Smooth muscle cell (in vitro differentiated cells): ENCODE measurements at regions not wholly inside any gene's neighbourhood (a gene's known extent, or its start where the extent isn't known, plus 50 kb on each side); places are given as distances from the start of the nearest gene placed in this dataset.

Experiments
- DNase-seq: peaks from one replicate; lab custom pipeline; 2025; ENCODE audit not compliant: unreplicated experiment; lab: John Stamatoyannopoulos, UW
- H2AFZ ChIP-seq: fragments of 200-600 bp; sonication (generic); 2 replicates; pipeline ENCODE4 v1.6.0; 2016; ENCODE audit warnings: antibody characterized with exemption, low read depth, mild to moderate bottlenecking
- H3F3A ChIP-seq: fragments of 200-600 bp; sonication (generic); 2 replicates; pipeline ENCODE4 v1.6.0; 2017; ENCODE audit warnings: antibody characterized with exemption, low read depth
- H3K27ac ChIP-seq: fragments of 200-600 bp; sonication (generic); 2 replicates; pipeline ENCODE4 v1.5.1; 2016; ENCODE audit warnings: low read depth, mild to moderate bottlenecking
- H3K27me3 ChIP-seq: fragments of 200-600 bp; sonication (generic); 2 replicates; pipeline ENCODE4 v1.6.1; 2016; ENCODE audit warnings: low read depth, mild to moderate bottlenecking
- H3K36me3 ChIP-seq: fragments of 200-600 bp; sonication (generic); 2 replicates; pipeline ENCODE4 v1.5.1; 2016; ENCODE audit warnings: low read depth
- H3K4me1 ChIP-seq: fragments of 200-600 bp; sonication (generic); 2 replicates; pipeline ENCODE4 v1.5.1; 2016; ENCODE audit warnings: low read depth
- H3K4me2 ChIP-seq: fragments of 200-600 bp; sonication (generic); 2 replicates; pipeline ENCODE4 v1.6.0; 2016; ENCODE audit warnings: mild to moderate bottlenecking
- H3K4me3 ChIP-seq: fragments of 200-600 bp; sonication (generic); 2 replicates; pipeline ENCODE4 v1.5.1; 2016; ENCODE audit warnings: mild to moderate bottlenecking
- H3K79me2 ChIP-seq: fragments of 200-600 bp; sonication (generic); 2 replicates; pipeline ENCODE4 v1.6.0; 2016; ENCODE audit warnings: low read depth, mild to moderate bottlenecking
- H3K9ac ChIP-seq: fragments of 200-600 bp; sonication (generic); 2 replicates; pipeline ENCODE4 v1.6.0; 2016; ENCODE audit warnings: low read depth
- H3K9me3 ChIP-seq: fragments of 200-600 bp; sonication (generic); replicated peaks from 2 replicates; pipeline ENCODE4 v1.5.1; 2016; ENCODE audit warnings: low read depth
- H4K20me1 ChIP-seq: fragments of 200-600 bp; sonication (generic); 2 replicates; pipeline ENCODE4 v1.6.0; 2016; ENCODE audit warnings: low read depth
- WGBS: methylation state at CpG from one replicate; pipeline ENCODE4 v1.1.7; 2016; ENCODE audit warnings: low lambda C conversion rate; 5-methylcytosine and 5-hydroxymethylcytosine counted together
- TF ChIP-seq, protein P1 (sequence below): fragments of 200-600 bp; sonication (generic); IDR thresholded peaks from 2 replicates; pipeline ENCODE4 v1.5.1; 2017; ENCODE audit warnings: borderline replicate concordance, mild to moderate bottlenecking, antibody characterized with exemption; ENCODE audit not compliant: insufficient read depth, poor library complexity, severe bottlenecking

GRCh38 chr4:31043382-31044062 is 323.4 kb downstream of the PCDH7 start:
- H3K27ac ChIP-seq: no peak overlapping the region
- H2AFZ ChIP-seq: no peak overlapping the region
- no peaks in the 10 kb centered on the region for H3K9me3 ChIP-seq
- H3K36me3 ChIP-seq: no peaks in the 10 kb centered on the region
- no peak for DNase-seq
- H3K9ac ChIP-seq: no peak overlapping the region
- H4K20me1 ChIP-seq: no peaks in the 10 kb centered on the region
- no peaks in the 10 kb centered on the region for H3K79me2 ChIP-seq
- H3K4me2 ChIP-seq: no peak overlapping the region
- TF ChIP-seq, protein P1, sequence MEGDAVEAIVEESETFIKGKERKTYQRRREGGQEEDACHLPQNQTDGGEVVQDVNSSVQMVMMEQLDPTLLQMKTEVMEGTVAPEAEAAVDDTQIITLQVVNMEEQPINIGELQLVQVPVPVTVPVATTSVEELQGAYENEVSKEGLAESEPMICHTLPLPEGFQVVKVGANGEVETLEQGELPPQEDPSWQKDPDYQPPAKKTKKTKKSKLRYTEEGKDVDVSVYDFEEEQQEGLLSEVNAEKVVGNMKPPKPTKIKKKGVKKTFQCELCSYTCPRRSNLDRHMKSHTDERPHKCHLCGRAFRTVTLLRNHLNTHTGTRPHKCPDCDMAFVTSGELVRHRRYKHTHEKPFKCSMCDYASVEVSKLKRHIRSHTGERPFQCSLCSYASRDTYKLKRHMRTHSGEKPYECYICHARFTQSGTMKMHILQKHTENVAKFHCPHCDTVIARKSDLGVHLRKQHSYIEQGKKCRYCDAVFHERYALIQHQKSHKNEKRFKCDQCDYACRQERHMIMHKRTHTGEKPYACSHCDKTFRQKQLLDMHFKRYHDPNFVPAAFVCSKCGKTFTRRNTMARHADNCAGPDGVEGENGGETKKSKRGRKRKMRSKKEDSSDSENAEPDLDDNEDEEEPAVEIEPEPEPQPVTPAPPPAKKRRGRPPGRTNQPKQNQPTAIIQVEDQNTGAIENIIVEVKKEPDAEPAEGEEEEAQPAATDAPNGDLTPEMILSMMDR: no peak
- H3K4me1 ChIP-seq: peaks cover 29% of the 10 kb centered on the region
- H3F3A ChIP-seq: no peaks in the 10 kb centered on the region
- H3K27me3 ChIP-seq: no peaks in the 10 kb centered on the region
- WGBS: 25% methylated on average over 1 of the region's 1 CpG
- no peak overlapping the region for H3K4me3 ChIP-seq

- no peaks in the 10 kb centered on the region for H3K27me3 ChIP-seq
- no peaks in the 10 kb centered on the region for H3K79me2 ChIP-seq
- no peaks in the 10 kb centered on the region for H3K36me3 ChIP-seq
- no peaks in the 10 kb centered on the region for H3F3A ChIP-seq
- H4K20me1 ChIP-seq: no peaks in the 10 kb centered on the region
- H3K4me3 ChIP-seq: no peak overlapping the region
- no peak overlapping the region for H2AFZ ChIP-seq
- peaks cover 29% of the 10 kb centered on the region for H3K4me1 ChIP-seq
- TF ChIP-seq, protein P1: no peak
- no peak overlapping the region for H3K4me2 ChIP-seq
- WGBS: 83% methylated on average over 4 of the region's 4 CpGs
- H3K9me3 ChIP-seq: no peaks in the 10 kb centered on the region
- no peak overlapping the region for H3K9ac ChIP-seq
- no peak for DNase-seq
- H3K27ac ChIP-seq: no peak overlapping the region
Observed at GRCh38 chr4:31045151-31045550, 325.0 kb downstream of the PCDH7 start.

DNA sequence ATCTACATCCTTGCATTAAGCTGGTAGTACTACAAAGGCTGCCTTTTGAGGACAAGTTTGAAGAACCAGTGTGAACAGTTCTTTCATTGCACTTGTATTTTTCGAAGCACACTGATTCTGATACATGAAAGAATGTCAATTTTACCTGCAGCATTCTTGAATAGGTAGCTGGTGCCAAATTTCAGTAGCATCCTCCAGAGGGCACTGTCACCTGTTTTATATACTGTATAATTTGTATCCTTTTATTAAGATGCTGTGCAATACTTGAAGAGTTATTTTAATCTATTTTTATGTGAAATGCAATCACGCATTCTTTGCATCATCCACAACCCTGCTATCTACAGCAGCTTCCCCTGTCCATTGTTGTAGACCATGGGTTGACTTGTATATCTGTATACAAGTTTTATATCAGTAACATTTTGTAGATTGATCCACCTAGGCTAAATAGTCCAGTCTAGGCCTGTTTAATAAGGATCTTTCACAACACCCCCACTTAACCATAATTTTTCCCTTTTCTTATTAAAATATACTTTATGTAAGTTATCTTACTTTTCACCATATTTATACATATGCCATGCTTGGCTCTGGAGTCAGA is 325.7 kb downstream of the PCDH7 start:
- WGBS: 73% methylated on average over 2 of the region's 2 CpGs
- no peak for DNase-seq

More for the DNA sequence above, 325.7 kb downstream of the PCDH7 start:
- Histone ChIP-seq H3K79me2 (no peaks in the 10 kb centered on the region), H3K4me1 (peaks cover 26% of the 10 kb centered on the region), H4K20me1 (no peaks in the 10 kb centered on the region), H3K27me3 (no peaks in the 10 kb centered on the region), H3K27ac (no peak overlapping the region), H3F3A (no peaks in the 10 kb centered on the region), H2AFZ (no peak overlapping the region), H3K9ac (no peak overlapping the region), H3K36me3 (no peaks in the 10 kb centered on the region), H3K4me3 (no peak overlapping the region), H3K9me3 (no peaks in the 10 kb centered on the region), H3K4me2 (no peak overlapping the region)
- TF ChIP-seq, protein P1: peak; percentile 51
